HS-27A (cell line): ENCODE measurements at regions not wholly inside any gene's neighbourhood (a gene's known extent, or its start where the extent isn't known, plus 50 kb on each side); places are given as distances from the start of the nearest gene placed in this dataset.

Experiments used
- DNase-seq: peaks from one replicate; pipeline ENCODE4 v3.0.0-alpha.2; 2012; ENCODE audit warnings: low read depth, missing footprints

- DNase-seq: no peak
Observed at GRCh38 chr12:93299262-93299846, 78.4 kb upstream of the NUDT4 start.

DNA sequence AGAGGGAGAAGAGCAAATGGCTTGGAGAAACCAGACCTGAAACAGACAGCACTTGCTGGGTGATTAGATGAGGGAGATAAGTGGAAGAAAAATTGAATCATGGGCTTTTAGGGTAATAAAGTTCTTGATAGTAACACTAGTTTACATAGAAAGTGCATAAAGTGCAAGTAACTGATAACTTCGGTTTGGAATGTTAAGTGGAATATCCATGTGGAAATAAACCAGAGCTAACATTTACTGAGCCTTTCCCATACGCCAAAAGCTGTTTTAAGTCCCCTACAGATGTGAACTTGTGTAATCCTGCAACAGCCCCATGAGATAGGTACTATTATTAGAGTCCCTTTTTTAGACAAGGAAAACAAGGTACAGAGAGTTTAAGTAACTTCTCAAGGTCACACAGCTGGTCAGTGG lies 77.1 kb upstream of the NUDT4 start:
- no peak for DNase-seq

DNA sequence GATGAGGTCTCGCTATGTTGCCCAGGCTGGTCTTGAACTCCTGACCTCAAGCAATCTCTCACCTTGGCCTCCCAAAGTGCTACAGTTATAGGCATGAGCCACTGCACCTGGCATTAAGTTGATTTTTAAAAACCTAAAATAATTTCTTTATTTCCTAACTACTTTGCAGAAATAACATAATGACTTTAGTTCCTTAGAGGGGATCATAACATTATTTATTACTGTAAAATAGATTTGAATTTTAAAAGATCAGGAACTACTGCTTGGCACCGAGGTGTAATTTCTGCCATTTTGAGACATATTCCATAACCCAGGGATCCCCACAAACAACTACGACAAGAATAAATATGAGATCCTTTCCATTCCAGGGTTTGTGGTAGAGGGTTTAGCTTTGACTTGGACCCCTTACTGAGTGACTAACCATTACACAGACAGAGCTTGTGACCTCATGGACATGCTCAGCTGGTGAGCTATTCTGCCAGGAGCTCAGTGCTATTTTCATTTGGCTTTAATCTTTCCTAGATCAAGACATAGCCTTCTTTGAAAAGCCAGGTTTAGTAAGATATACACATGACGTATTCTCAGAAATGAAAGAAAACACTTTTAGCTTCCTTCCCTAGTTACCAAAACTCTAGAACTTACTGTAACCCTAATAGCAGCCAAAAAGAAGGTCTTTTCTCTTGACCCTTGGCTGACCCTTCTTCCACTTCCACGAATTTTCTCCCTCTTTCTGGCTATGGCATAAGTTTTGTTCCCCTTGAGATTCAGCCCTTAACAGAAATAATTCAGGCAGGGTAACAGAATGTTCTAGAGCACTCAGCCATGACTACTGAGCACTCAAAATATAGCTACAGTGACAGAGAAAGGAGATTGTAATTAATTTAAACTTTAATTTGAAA lies 75.1 kb upstream of the NUDT4 start:
- DNase-seq: no peak

GRCh38 chr12:93306636-93307035 lies 71.1 kb upstream of the NUDT4 start:
- DNase-seq: no peak

- DNase-seq: no peak
Observed at GRCh38 chr12:93308281-93308680, 69.4 kb upstream of the NUDT4 start.

- no peak for DNase-seq
Observed at GRCh38 chr12:93311827-93312226, 65.9 kb upstream of the NUDT4 start.

DNA sequence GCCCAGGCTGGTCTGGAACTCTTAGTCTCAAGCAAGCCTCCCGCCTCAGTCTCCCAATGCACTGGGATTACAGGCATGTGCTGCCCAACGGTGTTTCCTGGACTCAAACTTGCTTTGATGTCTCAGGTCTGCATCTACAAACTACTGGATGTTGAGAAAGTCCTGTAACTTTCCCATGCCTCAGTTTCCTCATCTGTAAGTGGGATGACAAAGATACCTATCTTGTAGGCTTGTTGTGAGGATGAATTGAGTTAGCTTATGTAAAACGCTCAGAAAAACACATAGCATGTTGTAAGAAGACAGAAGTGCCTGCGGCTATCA lies 63.6 kb upstream of the NUDT4 start:
- no peak for DNase-seq

GRCh38 chr12:93315385-93315906 lies 62.3 kb upstream of the NUDT4 start:
- DNase-seq: no peak

- no peak for DNase-seq
Observed at GRCh38 chr12:93315907-93316622, 61.7 kb upstream of the NUDT4 start.

DNA sequence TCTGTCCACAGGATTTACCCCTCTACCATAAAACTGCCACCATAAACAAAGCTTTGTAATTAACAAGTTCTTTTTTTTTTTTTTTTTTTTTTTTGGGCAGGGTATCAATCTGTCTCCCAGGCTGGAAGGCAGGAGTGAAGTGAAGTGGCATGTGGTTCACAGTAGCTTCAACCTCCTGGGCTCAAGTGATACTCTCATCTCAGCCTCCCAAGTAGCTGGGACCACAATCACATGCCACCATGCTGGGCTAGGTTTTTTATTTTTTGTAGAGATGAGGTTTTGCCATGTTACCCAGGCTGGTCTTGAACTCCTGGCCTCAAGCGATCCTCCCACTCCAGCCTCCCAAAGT lies 61.1 kb upstream of the NUDT4 start:
- no peak for DNase-seq

GRCh38 chr12:93317227-93317626 lies 60.5 kb upstream of the NUDT4 start:
- DNase-seq: no peak

GRCh38 chr12:93318720-93319522 lies 58.8 kb upstream of the NUDT4 start:
- no peak for DNase-seq

DNA sequence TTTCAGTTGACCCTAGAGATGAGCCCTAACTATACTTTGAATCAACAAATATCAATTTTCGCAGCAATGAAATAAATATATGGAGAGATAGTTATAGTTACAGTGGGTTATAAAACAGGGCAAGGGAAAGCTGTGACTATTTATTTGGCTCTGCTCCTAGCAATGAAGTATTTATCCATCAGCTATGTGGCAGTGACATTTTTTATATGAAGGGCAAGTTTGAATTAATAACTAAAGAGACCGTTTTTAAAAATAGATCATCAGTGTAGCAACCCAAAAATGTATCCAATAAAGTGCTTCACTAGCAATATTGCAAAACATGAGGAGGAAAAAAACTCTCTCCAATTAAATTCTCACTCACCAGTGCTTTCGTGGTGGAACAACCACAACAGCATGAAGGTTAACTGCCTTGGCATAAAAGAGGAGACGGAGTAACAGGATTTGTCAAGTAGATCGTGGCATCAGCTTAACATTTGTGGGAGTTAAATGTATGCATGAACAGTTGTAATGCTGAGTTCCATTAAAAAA lies 58.1 kb upstream of the NUDT4 start:
- no peak for DNase-seq

DNA sequence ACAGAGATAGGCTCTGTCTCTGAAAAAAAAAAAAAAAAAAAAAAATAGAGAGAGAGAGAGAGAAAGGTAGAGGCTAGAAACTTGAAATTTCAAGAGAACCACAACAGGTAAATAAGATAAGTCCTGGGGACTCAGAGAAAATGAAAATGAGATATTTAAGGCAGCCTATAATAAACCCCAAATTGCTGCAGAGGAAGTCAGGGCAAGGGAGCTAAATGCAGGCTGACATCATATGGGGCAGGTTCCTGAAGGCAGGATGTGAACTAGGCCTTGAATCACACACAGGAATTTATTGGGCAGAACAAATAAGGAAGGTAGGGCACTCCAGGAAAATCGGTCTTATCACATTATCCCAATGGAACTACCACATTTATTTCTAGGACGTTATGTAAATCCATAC lies 54.9 kb upstream of the NUDT4 start:
- no peak for DNase-seq

GRCh38 chr12:93323625-93324329 lies 53.9 kb upstream of the NUDT4 start:
- DNase-seq: no peak

DNA sequence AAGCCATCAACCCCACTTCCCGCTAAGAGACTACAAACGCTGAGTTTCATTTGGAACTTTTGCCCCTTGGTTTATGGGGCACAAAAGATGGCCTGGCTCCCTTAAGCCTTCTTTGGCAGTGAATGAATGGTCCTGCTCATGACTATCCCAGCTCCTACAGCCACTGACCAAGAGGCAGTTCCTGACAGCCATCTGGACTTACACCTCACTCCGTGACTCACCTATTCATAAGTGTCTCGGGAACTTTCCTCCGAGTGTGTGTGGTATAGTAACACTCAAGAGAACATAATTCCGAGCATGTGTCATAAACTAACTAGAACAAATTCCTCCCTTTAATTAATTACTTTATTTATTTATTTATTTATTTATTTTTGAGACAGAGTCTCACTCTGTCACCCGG lies 51.9 kb upstream of the NUDT4 start:
- DNase-seq: no peak
